AG10803 (cell line): ENCODE measurements at regions not wholly inside any gene's neighbourhood (a gene's known extent, or its start where the extent isn't known, plus 50 kb on each side); places are given as distances from the start of the nearest gene placed in this dataset.

Experiments
- DNase-seq: peaks from one replicate; pipeline ENCODE4 v3.0.0; 2010; ENCODE audit warnings: low read depth
- H3K4me3 ChIP-seq: 2 replicates; pipeline ENCODE4 v1.5.1; 2011; ENCODE audit warnings: mild to moderate bottlenecking, low read length, control low read depth
- TF ChIP-seq, protein P1 (sequence below): conservative IDR thresholded peaks from 2 replicates; pipeline ENCODE4 v1.5.1; 2011; ENCODE audit warnings: mild to moderate bottlenecking, low read length, control low read depth, inconsistent platforms

DNA sequence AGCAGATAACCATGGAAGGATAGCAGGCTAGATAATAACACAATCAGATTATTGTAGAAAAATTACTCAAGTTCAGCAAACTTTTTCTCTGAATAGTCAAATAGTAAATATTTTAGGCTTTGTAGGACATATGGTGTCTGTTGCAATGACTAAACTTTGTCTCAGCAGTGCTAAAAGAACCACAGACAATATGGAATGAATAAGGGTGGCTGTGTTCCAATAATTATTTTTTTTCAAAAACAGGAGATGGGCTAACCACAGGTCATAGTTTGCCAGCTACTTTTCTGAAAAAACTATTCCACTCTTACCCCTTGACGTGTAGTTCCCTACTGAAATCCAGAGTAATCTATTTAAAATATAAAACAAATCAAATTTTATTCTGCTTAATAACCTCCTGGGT, 153.9 kb upstream of the LRRC4C start:
- H3K4me3 ChIP-seq, result no peak overlapping the region
- TF ChIP-seq, protein P1, sequence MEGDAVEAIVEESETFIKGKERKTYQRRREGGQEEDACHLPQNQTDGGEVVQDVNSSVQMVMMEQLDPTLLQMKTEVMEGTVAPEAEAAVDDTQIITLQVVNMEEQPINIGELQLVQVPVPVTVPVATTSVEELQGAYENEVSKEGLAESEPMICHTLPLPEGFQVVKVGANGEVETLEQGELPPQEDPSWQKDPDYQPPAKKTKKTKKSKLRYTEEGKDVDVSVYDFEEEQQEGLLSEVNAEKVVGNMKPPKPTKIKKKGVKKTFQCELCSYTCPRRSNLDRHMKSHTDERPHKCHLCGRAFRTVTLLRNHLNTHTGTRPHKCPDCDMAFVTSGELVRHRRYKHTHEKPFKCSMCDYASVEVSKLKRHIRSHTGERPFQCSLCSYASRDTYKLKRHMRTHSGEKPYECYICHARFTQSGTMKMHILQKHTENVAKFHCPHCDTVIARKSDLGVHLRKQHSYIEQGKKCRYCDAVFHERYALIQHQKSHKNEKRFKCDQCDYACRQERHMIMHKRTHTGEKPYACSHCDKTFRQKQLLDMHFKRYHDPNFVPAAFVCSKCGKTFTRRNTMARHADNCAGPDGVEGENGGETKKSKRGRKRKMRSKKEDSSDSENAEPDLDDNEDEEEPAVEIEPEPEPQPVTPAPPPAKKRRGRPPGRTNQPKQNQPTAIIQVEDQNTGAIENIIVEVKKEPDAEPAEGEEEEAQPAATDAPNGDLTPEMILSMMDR, result no peak
- peak; percentile 64 for DNase-seq

DNA sequence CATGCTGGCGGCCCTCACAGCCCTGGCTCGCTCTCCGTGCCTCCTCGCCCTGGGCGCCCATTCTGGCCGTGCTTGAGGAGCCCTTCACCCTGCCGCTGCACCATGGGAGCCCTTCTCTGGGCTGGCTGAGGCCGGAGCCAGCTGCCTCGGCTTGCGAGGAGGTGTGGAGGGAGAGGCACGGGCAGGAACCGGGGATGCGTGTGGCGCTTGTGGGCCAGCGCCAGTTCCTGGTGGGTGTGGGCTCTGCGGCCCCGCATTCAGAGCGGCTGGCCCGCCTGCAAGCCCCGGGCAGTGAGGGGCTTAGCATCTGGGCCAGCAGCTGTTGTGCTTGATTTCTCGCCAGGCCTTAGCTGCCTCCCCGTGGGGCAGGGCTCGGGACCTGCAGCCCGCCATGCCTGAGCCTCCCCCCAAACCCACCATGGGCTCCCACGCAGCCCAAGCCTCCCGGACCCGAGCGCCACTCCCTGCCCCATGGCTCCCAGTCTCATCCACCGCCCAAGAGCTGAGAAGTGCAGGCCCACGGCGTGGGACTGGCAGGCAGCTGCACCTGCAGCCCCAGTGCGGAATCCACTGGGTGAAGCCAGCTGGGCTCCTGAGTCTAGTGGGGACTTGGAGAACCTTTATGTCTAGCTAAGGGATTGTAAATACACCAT, 163.4 kb upstream of the LRRC4C start:
- H3K4me3 ChIP-seq, result no peak overlapping the region
- DNase-seq, result no peak
- TF ChIP-seq, protein P1, result no peak

DNA sequence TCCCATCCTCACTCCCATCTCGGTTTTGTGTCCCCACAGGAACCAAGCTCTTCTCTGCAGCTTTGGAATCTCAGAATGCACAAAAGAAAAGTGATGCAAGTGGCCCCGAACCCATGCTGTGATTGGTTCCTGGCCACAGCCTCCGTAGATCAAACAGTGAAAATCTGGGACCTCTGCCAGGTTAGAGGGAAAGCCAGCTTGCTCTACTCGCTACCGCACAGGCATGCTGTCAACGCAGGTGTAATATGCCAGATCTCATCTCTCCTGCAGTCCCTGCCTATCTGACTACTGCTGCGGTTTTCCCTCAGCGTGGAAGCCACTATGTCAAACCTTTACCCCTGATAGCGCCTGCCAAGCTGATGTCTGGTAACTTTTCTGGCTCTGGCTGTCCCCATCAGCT, 200.5 kb upstream of the LRRC4C start:
- H3K4me3 ChIP-seq, result no peak overlapping the region
- DNase-seq, result no peak
- TF ChIP-seq, protein P1, result no peak

DNA sequence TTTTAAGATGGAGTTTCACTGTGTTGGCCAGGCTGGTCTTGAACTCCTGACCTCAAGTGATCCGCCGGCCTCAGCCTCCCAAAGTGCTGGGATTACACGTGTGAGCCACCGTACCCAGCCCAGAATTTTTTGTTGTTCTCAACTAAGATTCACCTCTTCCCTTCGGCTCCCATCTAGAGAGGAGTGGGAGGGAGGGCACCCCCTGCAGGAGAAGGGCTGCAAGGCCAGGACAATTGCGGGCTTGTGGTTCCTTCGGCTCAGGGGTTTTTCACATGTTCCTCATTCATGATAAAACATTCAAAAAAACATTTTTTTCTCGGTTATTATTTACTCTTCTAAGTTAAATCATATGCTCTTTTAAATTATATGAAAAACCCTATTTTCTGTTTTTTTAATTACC, 201.1 kb upstream of the LRRC4C start:
- no peak for DNase-seq
- no peak overlapping the region for H3K4me3 ChIP-seq

DNA sequence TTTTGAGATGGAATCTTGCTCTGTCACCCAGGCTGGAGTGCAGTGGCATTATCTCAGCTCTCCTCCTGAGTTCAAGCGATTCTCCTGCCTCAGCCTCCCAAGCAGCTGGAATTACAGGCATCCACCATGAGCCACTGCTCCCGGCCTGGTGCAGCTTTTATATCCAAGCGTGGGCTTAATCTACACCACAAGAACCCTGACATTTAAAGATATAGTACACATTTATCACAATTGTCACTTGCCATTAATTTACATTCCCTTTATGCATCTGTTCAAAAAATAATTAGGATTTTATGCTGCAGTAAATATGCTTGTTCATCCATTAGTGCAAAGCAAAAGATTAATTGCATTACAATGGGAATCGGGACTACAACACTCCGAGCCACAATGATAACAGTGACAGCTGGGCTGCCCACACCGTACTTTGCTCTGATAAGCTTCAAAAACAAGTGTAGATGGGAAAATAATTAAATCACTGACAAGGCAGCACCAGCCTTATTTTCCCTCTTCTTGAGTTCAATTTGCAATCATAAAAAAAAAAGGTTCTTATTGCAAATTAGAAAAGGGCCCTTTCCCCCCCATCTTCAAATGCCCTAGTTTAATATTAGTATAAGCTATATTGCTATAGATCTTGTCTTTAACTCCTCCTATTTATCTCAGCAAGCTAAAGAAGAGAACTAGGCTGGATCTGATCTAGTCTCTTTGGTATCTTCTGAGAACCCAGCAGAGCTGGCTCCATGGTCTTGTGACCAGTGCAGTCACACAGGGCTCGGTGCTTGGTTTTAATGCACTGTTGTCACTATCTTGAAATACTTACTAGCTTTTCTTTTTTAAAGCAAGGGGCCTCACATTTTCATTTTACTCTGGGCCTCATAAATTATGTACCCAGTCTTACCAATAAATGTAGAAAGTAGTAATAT, 206.2 kb upstream of the LRRC4C start:
- TF ChIP-seq, protein P1, result no peak
- H3K4me3 ChIP-seq, result no peak overlapping the region
- no peak for DNase-seq

More for the DNA sequence above, 201.1 kb upstream of the LRRC4C start:
- TF ChIP-seq, protein P1, result no peak

DNA sequence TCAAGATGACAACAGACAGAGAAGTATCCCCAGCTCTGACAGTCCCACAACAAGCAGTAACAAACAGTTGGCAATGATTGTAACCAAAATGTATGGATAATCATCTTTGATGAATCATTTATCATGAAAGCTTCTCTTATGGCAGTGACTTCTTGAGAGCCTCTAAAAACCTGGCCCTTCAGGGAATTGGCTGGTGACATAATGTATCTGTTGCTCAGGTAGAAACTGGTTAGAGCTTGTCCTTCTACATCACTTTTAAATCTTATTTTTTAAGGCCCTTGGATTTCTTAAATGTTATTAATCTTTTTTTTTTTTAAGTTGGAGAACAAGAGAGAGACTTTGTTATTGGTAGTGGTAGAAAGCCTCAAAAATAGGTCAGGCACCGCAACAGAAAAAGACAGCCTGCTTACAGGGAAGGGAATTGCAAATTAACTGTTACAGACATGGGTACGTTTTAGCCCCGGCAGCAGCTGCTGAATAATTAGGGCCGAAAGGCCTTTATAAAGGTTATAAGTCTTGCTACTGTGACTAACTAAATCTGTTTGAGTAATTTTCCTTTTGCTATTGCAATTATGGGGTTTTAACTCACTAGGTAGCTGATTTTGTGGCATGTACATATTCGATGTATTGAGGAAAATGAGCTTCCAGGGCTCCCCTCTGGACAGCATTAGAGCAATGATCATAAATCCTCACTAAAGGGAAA, 207.7 kb upstream of the LRRC4C start:
- DNase-seq, result no peak
- no peak overlapping the region for H3K4me3 ChIP-seq
- TF ChIP-seq, protein P1, result no peak
